SU-DHL-6 (cell line): ENCODE measurements at regions not wholly inside any gene's neighbourhood (a gene's known extent, or its start where the extent isn't known, plus 50 kb on each side); places are given as distances from the start of the nearest gene placed in this dataset.

Experiments
- H2AFZ ChIP-seq: fragments of 200-600 bp; sonication (generic); 2 replicates; pipeline ENCODE4 v1.6.1; 2014; ENCODE audit warnings: low read depth, mild to moderate bottlenecking, moderate library complexity, mixed read lengths, antibody characterized with exemption, low read length; ENCODE audit not compliant: severe bottlenecking
- H3F3A ChIP-seq: fragments of 200-600 bp; shearing (Covaris generic); 2 replicates; pipeline ENCODE4 v1.6.0; 2016; ENCODE audit warnings: antibody characterized with exemption, mild to moderate bottlenecking; ENCODE audit not compliant: insufficient read depth
- H3K27ac ChIP-seq: fragments of 200-600 bp; sonication (generic); 2 replicates; pipeline ENCODE4 v1.5.1; 2016; ENCODE audit warnings: low read depth, mild to moderate bottlenecking, low read length, moderate library complexity, mixed read lengths
- H3K27me3 ChIP-seq: fragments of 200-600 bp; sonication (generic), shearing (Covaris generic); 2 replicates; pipeline ENCODE4 v1.6.0; 2014; ENCODE audit warnings: mild to moderate bottlenecking, low read length
- H3K36me3 ChIP-seq: fragments of 200-600 bp; sonication (generic); 2 replicates; pipeline ENCODE4 v1.6.1; 2014; ENCODE audit warnings: mild to moderate bottlenecking, low read length, mixed read lengths
- H3K4me2 ChIP-seq: fragments of 300-600, 200-600 bp; shearing (Covaris generic), sonication (generic); 2 replicates; pipeline ENCODE4 v1.6.0; 2014; ENCODE audit warnings: low read length, low read depth, mild to moderate bottlenecking; ENCODE audit not compliant: poor library complexity, severe bottlenecking
- H3K4me3 ChIP-seq: fragments of 200-600 bp; sonication (generic); 2 replicates; pipeline ENCODE4 v1.5.1; 2014; ENCODE audit warnings: antibody characterized with exemption, low read length, mild to moderate bottlenecking, mixed read lengths; ENCODE audit not compliant: insufficient read depth, poor library complexity, severe bottlenecking
- H3K79me2 ChIP-seq: fragments of 200-600 bp; sonication (generic); 2 replicates; pipeline ENCODE4 v1.6.1; 2014; ENCODE audit warnings: mild to moderate bottlenecking, low read length, moderate library complexity; ENCODE audit not compliant: insufficient read depth
- H3K9ac ChIP-seq: fragments of 200-600 bp; sonication (generic); 2 replicates; pipeline ENCODE4 v1.7.0; 2014; ENCODE audit warnings: mild to moderate bottlenecking, low read length
- H3K9me2 ChIP-seq: fragments of 200-600 bp; sonication (generic); replicated peaks from 2 replicates; pipeline ENCODE4 v1.6.1; 2014; ENCODE audit warnings: low read length; ENCODE audit not compliant: insufficient read depth
- H3K9me3 ChIP-seq: fragments of 200-600 bp; sonication (generic); 2 replicates; pipeline ENCODE4 v1.6.1; 2014; ENCODE audit warnings: low read length, mixed read lengths; ENCODE audit not compliant: insufficient read depth
- H4K20me1 ChIP-seq: fragments of 200-600 bp; sonication (generic); 2 replicates; pipeline ENCODE4 v1.6.1; 2014; ENCODE audit warnings: low read depth, mild to moderate bottlenecking, antibody characterized with exemption, low read length, moderate library complexity, mixed read lengths
- EZH2phosphoT487 ChIP-seq: fragments of 200-600 bp; sonication (generic), shearing (Covaris generic); conservative IDR thresholded peaks from 2 replicates; pipeline ENCODE4 v1.6.1; 2018; ENCODE audit warnings: mild to moderate bottlenecking, antibody characterized with exemption, low read length, moderate library complexity, mixed read lengths
- TF ChIP-seq, protein P1 (sequence below): fragments of 200-600 bp; sonication (generic); IDR thresholded peaks from one replicate; pipeline ENCODE4 v1.5.1; 2017; ENCODE audit warnings: antibody characterized with exemption, mild to moderate bottlenecking, low read length, moderate library complexity; ENCODE audit not compliant: insufficient read depth, poor library complexity, severe bottlenecking

DNA sequence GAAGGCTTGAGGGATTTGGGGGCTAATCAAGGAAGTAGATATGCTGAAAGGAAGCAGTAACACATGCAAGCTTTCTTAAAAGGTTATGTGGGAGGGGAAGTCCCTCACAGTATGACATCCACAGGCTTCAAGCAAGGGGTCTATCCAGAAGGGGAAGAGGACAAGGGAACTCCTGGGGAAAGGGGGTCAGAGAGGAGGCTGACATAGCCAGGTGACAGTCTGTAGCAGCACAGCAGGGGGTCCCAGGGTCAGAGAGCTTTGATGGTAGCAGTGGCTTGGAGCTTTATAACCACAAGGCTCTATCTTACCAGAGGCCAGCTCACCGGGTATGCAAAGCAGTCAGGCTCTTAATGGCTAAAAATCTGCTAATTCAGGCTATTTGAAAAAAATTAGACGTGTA, 150.6 kb upstream of the NSMCE3 start:
- Histone ChIP-seq H3F3A (no peaks in the 10 kb centered on the region), H3K9me3 (no peaks in the 10 kb centered on the region), H3K4me3 (no peak overlapping the region), H3K79me2 (no peaks in the 10 kb centered on the region), H2AFZ (no peak overlapping the region), H3K9ac (no peak overlapping the region), H4K20me1 (no peaks in the 10 kb centered on the region), H3K4me2 (no peak overlapping the region), H3K9me2 (no peaks in the 10 kb centered on the region), H3K36me3 (no peaks in the 10 kb centered on the region), H3K27me3 (no peaks in the 10 kb centered on the region), H3K27ac (no peak overlapping the region)
- TF ChIP-seq, protein P1, sequence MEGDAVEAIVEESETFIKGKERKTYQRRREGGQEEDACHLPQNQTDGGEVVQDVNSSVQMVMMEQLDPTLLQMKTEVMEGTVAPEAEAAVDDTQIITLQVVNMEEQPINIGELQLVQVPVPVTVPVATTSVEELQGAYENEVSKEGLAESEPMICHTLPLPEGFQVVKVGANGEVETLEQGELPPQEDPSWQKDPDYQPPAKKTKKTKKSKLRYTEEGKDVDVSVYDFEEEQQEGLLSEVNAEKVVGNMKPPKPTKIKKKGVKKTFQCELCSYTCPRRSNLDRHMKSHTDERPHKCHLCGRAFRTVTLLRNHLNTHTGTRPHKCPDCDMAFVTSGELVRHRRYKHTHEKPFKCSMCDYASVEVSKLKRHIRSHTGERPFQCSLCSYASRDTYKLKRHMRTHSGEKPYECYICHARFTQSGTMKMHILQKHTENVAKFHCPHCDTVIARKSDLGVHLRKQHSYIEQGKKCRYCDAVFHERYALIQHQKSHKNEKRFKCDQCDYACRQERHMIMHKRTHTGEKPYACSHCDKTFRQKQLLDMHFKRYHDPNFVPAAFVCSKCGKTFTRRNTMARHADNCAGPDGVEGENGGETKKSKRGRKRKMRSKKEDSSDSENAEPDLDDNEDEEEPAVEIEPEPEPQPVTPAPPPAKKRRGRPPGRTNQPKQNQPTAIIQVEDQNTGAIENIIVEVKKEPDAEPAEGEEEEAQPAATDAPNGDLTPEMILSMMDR, result no peak
- TF ChIP-seq EZH2phosphoT487, result no peak

DNA sequence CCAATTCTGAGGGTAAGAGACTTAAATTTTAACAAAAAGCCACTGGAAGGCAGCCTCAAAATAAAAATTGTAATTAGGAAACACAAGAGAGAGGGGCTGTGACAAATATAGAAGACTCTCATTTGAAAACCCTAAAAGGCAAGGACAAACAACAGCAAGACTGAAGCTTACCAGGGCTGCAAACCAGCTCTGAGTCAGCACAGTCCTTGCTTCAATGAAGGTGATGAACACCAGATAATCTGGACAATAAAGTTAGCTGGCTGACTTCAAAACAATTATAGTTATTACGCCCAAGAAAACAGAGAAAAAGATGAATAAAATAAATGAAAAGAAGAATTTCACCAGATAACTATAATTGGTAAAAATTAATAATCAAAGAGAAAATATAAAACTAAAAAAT, 149.3 kb upstream of the NSMCE3 start:
- no peaks in the 10 kb centered on the region for H3K9me2 ChIP-seq
- TF ChIP-seq, protein P1, result no peak
- no peak for TF ChIP-seq EZH2phosphoT487
- no peaks in the 10 kb centered on the region for H4K20me1 ChIP-seq
- H3K79me2 ChIP-seq, result no peaks in the 10 kb centered on the region
- no peak overlapping the region for H3K4me3 ChIP-seq
- no peak overlapping the region for H3K27ac ChIP-seq
- H3K36me3 ChIP-seq, result no peaks in the 10 kb centered on the region
- no peaks in the 10 kb centered on the region for H3K27me3 ChIP-seq
- no peaks in the 10 kb centered on the region for H3K9me3 ChIP-seq
- H3K4me2 ChIP-seq, result no peak overlapping the region
- no peaks in the 10 kb centered on the region for H3F3A ChIP-seq
- H3K9ac ChIP-seq, result no peak overlapping the region
- no peak overlapping the region for H2AFZ ChIP-seq

DNA sequence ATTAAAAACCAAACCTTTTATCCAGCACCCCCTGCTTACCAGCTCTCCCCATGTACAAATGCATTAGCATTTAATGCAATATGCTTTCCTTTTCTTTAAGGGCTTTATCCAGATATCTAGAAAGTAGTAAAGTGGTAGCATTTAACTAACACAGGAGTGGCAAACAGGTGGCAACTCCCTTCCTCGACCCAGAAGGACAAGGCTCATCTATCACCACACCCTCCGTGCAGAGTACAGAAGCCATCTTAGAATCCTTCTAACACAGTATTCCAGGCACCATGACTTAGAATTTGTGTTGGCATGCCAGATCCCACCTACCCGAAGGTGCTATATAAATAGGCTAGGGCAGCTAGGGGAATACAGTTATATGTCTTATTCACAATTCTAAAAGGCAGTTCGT, 148.6 kb upstream of the NSMCE3 start:
- H3K4me2 ChIP-seq, result no peak overlapping the region
- no peaks in the 10 kb centered on the region for H3K9me2 ChIP-seq
- H3K27ac ChIP-seq, result no peak overlapping the region
- TF ChIP-seq, protein P1, result no peak
- TF ChIP-seq EZH2phosphoT487, result no peak
- H3K27me3 ChIP-seq, result no peaks in the 10 kb centered on the region
- no peaks in the 10 kb centered on the region for H4K20me1 ChIP-seq
- H3K9ac ChIP-seq, result no peak overlapping the region
- no peaks in the 10 kb centered on the region for H3K79me2 ChIP-seq
- no peaks in the 10 kb centered on the region for H3K9me3 ChIP-seq
- H3K4me3 ChIP-seq, result no peak overlapping the region
- no peaks in the 10 kb centered on the region for H3K36me3 ChIP-seq
- no peaks in the 10 kb centered on the region for H3F3A ChIP-seq
- H2AFZ ChIP-seq, result no peak overlapping the region

DNA sequence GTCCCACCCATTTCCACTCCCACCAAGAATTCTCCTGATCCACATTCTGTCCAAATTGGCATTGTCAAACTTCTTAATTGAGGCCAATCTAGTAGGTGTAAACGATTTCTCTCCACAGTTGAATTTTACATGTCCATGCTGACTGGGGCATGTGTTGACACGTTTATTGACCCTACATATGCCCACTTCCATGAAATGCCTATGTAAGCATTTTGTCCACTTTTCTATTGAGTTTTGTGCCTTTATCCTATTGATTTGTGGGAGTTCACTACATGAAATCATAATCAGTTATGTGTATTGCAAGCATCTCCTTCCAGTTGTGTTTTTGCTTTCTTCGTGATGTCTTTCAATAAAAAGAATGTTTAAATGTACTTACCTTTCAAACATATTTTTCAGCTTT, 141.7 kb upstream of the NSMCE3 start:
- no peak overlapping the region for H3K27ac ChIP-seq
- no peaks in the 10 kb centered on the region for H3K79me2 ChIP-seq
- H3K9me2 ChIP-seq, result no peaks in the 10 kb centered on the region
- no peak overlapping the region for H3K9ac ChIP-seq
- no peaks in the 10 kb centered on the region for H3K9me3 ChIP-seq
- H3K36me3 ChIP-seq, result no peaks in the 10 kb centered on the region
- TF ChIP-seq EZH2phosphoT487, result no peak
- TF ChIP-seq, protein P1, result no peak
- no peaks in the 10 kb centered on the region for H3K27me3 ChIP-seq
- H3K4me2 ChIP-seq, result no peak overlapping the region
- no peaks in the 10 kb centered on the region for H4K20me1 ChIP-seq
- H3K4me3 ChIP-seq, result no peak overlapping the region
- no peak overlapping the region for H2AFZ ChIP-seq
- H3F3A ChIP-seq, result no peaks in the 10 kb centered on the region
